ENCODE measurements at regions not wholly inside any gene's neighbourhood (a gene's known extent, or its start where the extent isn't known, plus 50 kb on each side); places are given as distances from the start of the nearest gene placed in this dataset.

DNA sequence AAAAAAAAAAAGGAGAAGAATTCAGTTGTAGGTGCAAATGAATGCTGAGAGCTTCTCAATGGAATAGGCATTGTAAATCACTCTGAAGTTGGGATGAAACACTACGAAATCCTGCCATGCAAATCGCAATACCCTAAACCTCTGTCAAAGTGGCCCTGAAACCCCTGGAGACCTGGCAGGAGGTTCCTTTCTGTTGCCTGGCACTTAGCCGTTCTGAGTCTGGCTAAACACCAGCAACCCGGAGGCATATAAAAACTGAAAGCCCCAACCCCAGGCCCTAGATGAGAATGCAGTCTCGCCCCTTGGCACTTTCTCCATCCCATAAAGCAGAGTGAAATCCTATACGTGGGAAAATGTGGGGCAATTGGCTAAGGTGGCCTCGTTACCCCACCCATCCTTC lies 151.5 kb upstream of the PARP11 start:
- Histone ChIP-seq H3K79me2 (ENCODE audit: control insufficient read depth, insufficient read depth, low read length) (no peaks in the 10 kb centered on the region), H3K36me3 (ENCODE audit: control insufficient read depth in 2 of 2, extremely low read depth in 1 of 2, insufficient read depth in 2 of 2, low read length in 2 of 2) (no peaks in the 10 kb centered on the region), H3K9me3 (replicated peaks; ENCODE audit: control insufficient read depth, insufficient read depth, low read length) (no peaks in the 10 kb centered on the region), H3K9ac (replicated peaks; ENCODE audit: extremely low read depth, insufficient read depth, low read length) (no peak overlapping the region), H3K27ac (ENCODE audit: insufficient read depth, low read depth, low read length) (no peak overlapping the region), H3K27me3 (ENCODE audit: control insufficient read depth in 2 of 2, insufficient read depth in 2 of 2, low read length in 2 of 2) (no peaks in the 10 kb centered on the region), H3K9me1 (replicated peaks; ENCODE audit: control insufficient read depth, extremely low read depth, insufficient read depth, low read length) (no peaks in the 10 kb centered on the region), H3K4me1 (ENCODE audit: control insufficient read depth, extremely low read depth, insufficient read depth, low read length) (no peaks in the 10 kb centered on the region), H3K4me3 (replicated peaks in 1 of 3; ENCODE audit: insufficient read depth in 1 of 3, low read depth in 1 of 3, low read length in 3 of 3) (no peak overlapping the region), H3K4me2 (ENCODE audit: insufficient read depth, low read length) (no peak overlapping the region), H2AFZ (ENCODE audit: low read depth, low read length) (no peak overlapping the region), H4K20me1 (replicated peaks; ENCODE audit: control insufficient read depth, extremely low read depth, insufficient read depth, low read length) (no peaks in the 10 kb centered on the region)
- dilution Hi-C loops (cut with MboI; ENCODE audit: extremely low pct_ligation_motif_present, low sequenced_read_pairs) = no loop called here
- intact Hi-C loops (cut with micrococcal nuclease) = no loop called here
- BruUV-seq (replicated peaks) = no TSS peak
- POLR2A ChIA-PET = no interaction called here
- FAIRE-seq (no peak), DNase-seq (ENCODE audit: low read depth, low spot score) (no peak)
- no peak for TF ChIP-seq MYC (IDR thresholded peaks at IDR 0.05; ENCODE audit: low read depth, low read length)
- TF ChIP-seq GATA2 (IDR thresholded peaks at IDR 0.05; ENCODE audit: insufficient read depth, insufficient read length, low read depth, low read length) = no peak
- TF ChIP-seq POLR2AphosphoS5 (IDR thresholded peaks at IDR 0.05; ENCODE audit: insufficient read depth, low read depth, low read length) = no peak
- TF ChIP-seq, protein P1, sequence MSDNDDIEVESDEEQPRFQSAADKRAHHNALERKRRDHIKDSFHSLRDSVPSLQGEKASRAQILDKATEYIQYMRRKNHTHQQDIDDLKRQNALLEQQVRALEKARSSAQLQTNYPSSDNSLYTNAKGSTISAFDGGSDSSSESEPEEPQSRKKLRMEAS (IDR thresholded peaks at IDR 0.05; ENCODE audit: insufficient read depth, insufficient read length) = no peak
- TF ChIP-seq JUN (IDR thresholded peaks at IDR 0.05; ENCODE audit: borderline replicate concordance, insufficient read depth, insufficient read length, low read depth) = no peak
- TF ChIP-seq POLR2A (IDR thresholded peaks at IDR 0.05; ENCODE audit: low read depth, low read length) = no peak
- TF ChIP-seq, protein P2, sequence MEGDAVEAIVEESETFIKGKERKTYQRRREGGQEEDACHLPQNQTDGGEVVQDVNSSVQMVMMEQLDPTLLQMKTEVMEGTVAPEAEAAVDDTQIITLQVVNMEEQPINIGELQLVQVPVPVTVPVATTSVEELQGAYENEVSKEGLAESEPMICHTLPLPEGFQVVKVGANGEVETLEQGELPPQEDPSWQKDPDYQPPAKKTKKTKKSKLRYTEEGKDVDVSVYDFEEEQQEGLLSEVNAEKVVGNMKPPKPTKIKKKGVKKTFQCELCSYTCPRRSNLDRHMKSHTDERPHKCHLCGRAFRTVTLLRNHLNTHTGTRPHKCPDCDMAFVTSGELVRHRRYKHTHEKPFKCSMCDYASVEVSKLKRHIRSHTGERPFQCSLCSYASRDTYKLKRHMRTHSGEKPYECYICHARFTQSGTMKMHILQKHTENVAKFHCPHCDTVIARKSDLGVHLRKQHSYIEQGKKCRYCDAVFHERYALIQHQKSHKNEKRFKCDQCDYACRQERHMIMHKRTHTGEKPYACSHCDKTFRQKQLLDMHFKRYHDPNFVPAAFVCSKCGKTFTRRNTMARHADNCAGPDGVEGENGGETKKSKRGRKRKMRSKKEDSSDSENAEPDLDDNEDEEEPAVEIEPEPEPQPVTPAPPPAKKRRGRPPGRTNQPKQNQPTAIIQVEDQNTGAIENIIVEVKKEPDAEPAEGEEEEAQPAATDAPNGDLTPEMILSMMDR (IDR thresholded peaks at IDR 0.05; ENCODE audit: extremely low read depth in 1 of 2, insufficient read depth in 1 of 2, low read depth in 1 of 2, low read length in 2 of 2) = no peak
- no peak for TF ChIP-seq EZH2 (IDR thresholded peaks at IDR 0.05; ENCODE audit: borderline replicate concordance, low read depth, low read length, severe bottlenecking)
- no peak for TF ChIP-seq FOS (IDR thresholded peaks at IDR 0.05; ENCODE audit: borderline replicate concordance, insufficient read depth, low read length)
- CTCF ChIA-PET = interaction anchor here (1.0 to 3.2 kb wide), 2 partner anchors 13 to 252 kb away, joined by 5 to 19 read pairs; no protein-coding TSS in a partner anchor

Measured in endothelial cell of umbilical vein (primary cell).